ENCODE measurements at regions not wholly inside any gene's neighbourhood (a gene's known extent, or its start where the extent isn't known, plus 50 kb on each side); places are given as distances from the start of the nearest gene placed in this dataset.

- no peaks in the 10 kb centered on the region for H3K36me3 Mint-ChIP-seq (ENCODE audit: low read depth)
- H3K4me1 Mint-ChIP-seq, result no peaks in the 10 kb centered on the region
- H3K9me3 Mint-ChIP-seq, result peaks cover 29% of the 10 kb centered on the region
- H3K27me3 Mint-ChIP-seq, result no peaks in the 10 kb centered on the region
- no peak overlapping the region for H3K4me3 Mint-ChIP-seq
- H3K27ac Mint-ChIP-seq, result no peak overlapping the region
- no peak for ATAC-seq (replicated peaks)
Observed at GRCh38 chr1:106705971-106706370, 350.5 kb upstream of the PRMT6 start.

GRCh38 chr1:106717591-106717990, 338.9 kb upstream of the PRMT6 start:
- no peak for ATAC-seq (replicated peaks)
- no peaks in the 10 kb centered on the region for H3K4me1 Mint-ChIP-seq
- no peak overlapping the region for H3K4me3 Mint-ChIP-seq
- no peak overlapping the region for H3K27ac Mint-ChIP-seq
- H3K36me3 Mint-ChIP-seq (ENCODE audit: low read depth), result no peaks in the 10 kb centered on the region
- no peaks in the 10 kb centered on the region for H3K27me3 Mint-ChIP-seq
- no peaks in the 10 kb centered on the region for H3K9me3 Mint-ChIP-seq

DNA sequence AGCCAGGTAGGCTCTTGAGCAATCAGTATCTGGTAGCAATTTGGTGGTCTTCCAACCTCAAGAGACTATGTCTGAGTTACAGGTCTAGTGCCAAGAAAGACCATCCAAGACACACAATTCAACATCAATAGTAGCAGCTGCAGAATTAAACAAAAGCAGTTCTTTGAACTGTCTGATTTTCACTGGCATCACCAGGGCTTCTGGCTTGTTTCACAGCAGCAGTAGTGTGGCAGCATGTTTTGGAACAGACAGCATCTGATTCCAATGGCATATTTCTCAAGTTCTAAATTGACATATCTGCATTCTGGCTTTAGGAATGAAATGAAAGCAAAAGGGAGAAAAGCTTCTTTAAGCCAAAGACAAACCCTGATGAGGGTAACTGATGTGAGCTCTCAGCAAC, 334.7 kb upstream of the PRMT6 start:
- H3K4me1 Mint-ChIP-seq, result no peaks in the 10 kb centered on the region
- H3K9me3 Mint-ChIP-seq, result peaks cover 4% of the 10 kb centered on the region
- no peaks in the 10 kb centered on the region for H3K27me3 Mint-ChIP-seq
- no peak overlapping the region for H3K27ac Mint-ChIP-seq
- ATAC-seq (replicated peaks), result no peak
- H3K4me3 Mint-ChIP-seq, result no peak overlapping the region
- no peaks in the 10 kb centered on the region for H3K36me3 Mint-ChIP-seq (ENCODE audit: low read depth)

GRCh38 chr1:106722466-106722865, 334.0 kb upstream of the PRMT6 start:
- H3K9me3 Mint-ChIP-seq, result peaks cover 5% of the 10 kb centered on the region
- no peak overlapping the region for H3K27ac Mint-ChIP-seq
- H3K4me1 Mint-ChIP-seq, result no peaks in the 10 kb centered on the region
- H3K27me3 Mint-ChIP-seq, result no peaks in the 10 kb centered on the region
- no peak overlapping the region for H3K4me3 Mint-ChIP-seq
- H3K36me3 Mint-ChIP-seq (ENCODE audit: low read depth), result no peaks in the 10 kb centered on the region
- ATAC-seq (replicated peaks), result no peak

- Mint-ChIP-seq H3K36me3 (ENCODE audit: low read depth) (no peaks in the 10 kb centered on the region), H3K9me3 (peaks cover 21% of the 10 kb centered on the region), H3K4me1 (no peaks in the 10 kb centered on the region), H3K27me3 (no peaks in the 10 kb centered on the region), H3K4me3 (no peak overlapping the region), H3K27ac (no peak overlapping the region)
- no peak for ATAC-seq (replicated peaks)
Observed at GRCh38 chr1:106727171-106727570, 329.3 kb upstream of the PRMT6 start.

- Mint-ChIP-seq H3K36me3 (ENCODE audit: low read depth) (no peaks in the 10 kb centered on the region), H3K27ac (no peak overlapping the region), H3K4me1 (no peaks in the 10 kb centered on the region), H3K4me3 (no peak overlapping the region), H3K9me3 (peaks cover 19% of the 10 kb centered on the region), H3K27me3 (no peaks in the 10 kb centered on the region)
- no peak for ATAC-seq (replicated peaks)
Observed at GRCh38 chr1:106746448-106747085, 309.9 kb upstream of the PRMT6 start.

DNA sequence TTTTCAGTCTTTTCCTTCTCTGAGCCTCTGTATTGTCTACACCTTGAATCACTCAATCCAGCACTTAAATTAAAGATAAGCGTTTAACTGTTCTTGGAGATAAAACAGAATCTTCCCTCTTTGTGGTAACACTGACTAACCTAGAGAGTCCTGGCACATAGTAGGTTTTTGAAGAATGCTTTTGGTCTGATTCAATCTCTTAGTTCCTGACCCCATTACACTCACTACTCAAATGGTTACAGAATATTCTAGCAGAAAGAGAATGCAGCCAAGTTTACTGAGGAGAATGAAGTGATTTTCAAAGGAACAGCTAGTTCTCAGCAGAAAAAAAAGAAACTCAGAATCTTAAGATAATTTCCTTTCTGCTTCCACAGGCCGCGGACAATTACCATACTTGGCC, 309.2 kb upstream of the PRMT6 start:
- H3K27me3 Mint-ChIP-seq, result no peaks in the 10 kb centered on the region
- no peak overlapping the region for H3K4me3 Mint-ChIP-seq
- H3K27ac Mint-ChIP-seq, result no peak overlapping the region
- no peak for ATAC-seq (replicated peaks)
- no peaks in the 10 kb centered on the region for H3K36me3 Mint-ChIP-seq (ENCODE audit: low read depth)
- H3K4me1 Mint-ChIP-seq, result no peaks in the 10 kb centered on the region
- H3K9me3 Mint-ChIP-seq, result peaks cover 19% of the 10 kb centered on the region

- Mint-ChIP-seq H3K36me3 (ENCODE audit: low read depth) (no peaks in the 10 kb centered on the region), H3K9me3 (peaks cover 19% of the 10 kb centered on the region), H3K4me3 (no peak overlapping the region), H3K27ac (no peak overlapping the region), H3K27me3 (no peaks in the 10 kb centered on the region), H3K4me1 (no peaks in the 10 kb centered on the region)
- no peak for ATAC-seq (replicated peaks)
Observed at GRCh38 chr1:106747791-106748190, 308.7 kb upstream of the PRMT6 start.

- Mint-ChIP-seq H3K27ac (no peak overlapping the region), H3K36me3 (ENCODE audit: low read depth) (no peaks in the 10 kb centered on the region), H3K27me3 (no peaks in the 10 kb centered on the region), H3K4me3 (no peak overlapping the region), H3K9me3 (peaks cover 19% of the 10 kb centered on the region), H3K4me1 (no peaks in the 10 kb centered on the region)
- no peak for ATAC-seq (replicated peaks)
Observed at GRCh38 chr1:106748606-106749005, 307.9 kb upstream of the PRMT6 start.

GRCh38 chr1:106749491-106749890, 307.0 kb upstream of the PRMT6 start:
- Mint-ChIP-seq H3K27me3 (no peaks in the 10 kb centered on the region), H3K9me3 (peaks cover 17% of the 10 kb centered on the region), H3K4me3 (no peak overlapping the region), H3K4me1 (no peaks in the 10 kb centered on the region), H3K27ac (no peak overlapping the region), H3K36me3 (ENCODE audit: low read depth) (no peaks in the 10 kb centered on the region)
- ATAC-seq (replicated peaks), result no peak

GRCh38 chr1:106749906-106750305, 306.6 kb upstream of the PRMT6 start:
- no peak overlapping the region for H3K27ac Mint-ChIP-seq

GRCh38 chr1:106751002-106751401, 305.5 kb upstream of the PRMT6 start:
- H3K4me1 Mint-ChIP-seq, result no peaks in the 10 kb centered on the region
- no peaks in the 10 kb centered on the region for H3K36me3 Mint-ChIP-seq (ENCODE audit: low read depth)
- H3K27me3 Mint-ChIP-seq, result no peaks in the 10 kb centered on the region
- H3K4me3 Mint-ChIP-seq, result no peak overlapping the region
- no peak for ATAC-seq (replicated peaks)
- H3K9me3 Mint-ChIP-seq, result peaks cover 14% of the 10 kb centered on the region
- no peak overlapping the region for H3K27ac Mint-ChIP-seq

More at GRCh38 chr1:106749906-106750305, 306.6 kb upstream of the PRMT6 start:
- no peak for ATAC-seq (replicated peaks)
- H3K27me3 Mint-ChIP-seq, result no peaks in the 10 kb centered on the region
- no peaks in the 10 kb centered on the region for H3K36me3 Mint-ChIP-seq (ENCODE audit: low read depth)
- H3K4me1 Mint-ChIP-seq, result no peaks in the 10 kb centered on the region
- no peak overlapping the region for H3K4me3 Mint-ChIP-seq
- peaks cover 14% of the 10 kb centered on the region for H3K9me3 Mint-ChIP-seq

DNA sequence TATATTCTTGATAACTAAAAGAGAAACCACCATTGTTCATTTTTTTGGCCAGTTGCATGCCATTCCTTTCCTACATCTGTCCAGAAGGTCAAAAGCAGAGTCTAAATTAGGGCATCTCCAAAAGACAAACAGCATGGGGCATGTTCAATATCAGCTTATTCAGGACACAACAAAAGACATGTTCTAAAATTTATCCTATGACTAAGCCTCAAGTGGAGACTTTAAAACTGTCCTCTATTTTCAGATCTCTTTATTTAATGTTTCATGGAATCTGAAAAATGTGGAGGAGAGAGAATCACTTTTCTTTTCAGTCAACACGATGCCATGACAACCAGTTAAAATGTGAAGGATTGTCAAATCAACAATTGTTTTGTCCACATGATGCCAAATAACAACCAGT, 303.4 kb upstream of the PRMT6 start:
- Mint-ChIP-seq H3K9me3 (peaks cover 21% of the 10 kb centered on the region), H3K4me1 (no peaks in the 10 kb centered on the region), H3K4me3 (no peak overlapping the region), H3K36me3 (ENCODE audit: low read depth) (no peaks in the 10 kb centered on the region), H3K27ac (no peak overlapping the region), H3K27me3 (no peaks in the 10 kb centered on the region)
- ATAC-seq (replicated peaks), result no peak

DNA sequence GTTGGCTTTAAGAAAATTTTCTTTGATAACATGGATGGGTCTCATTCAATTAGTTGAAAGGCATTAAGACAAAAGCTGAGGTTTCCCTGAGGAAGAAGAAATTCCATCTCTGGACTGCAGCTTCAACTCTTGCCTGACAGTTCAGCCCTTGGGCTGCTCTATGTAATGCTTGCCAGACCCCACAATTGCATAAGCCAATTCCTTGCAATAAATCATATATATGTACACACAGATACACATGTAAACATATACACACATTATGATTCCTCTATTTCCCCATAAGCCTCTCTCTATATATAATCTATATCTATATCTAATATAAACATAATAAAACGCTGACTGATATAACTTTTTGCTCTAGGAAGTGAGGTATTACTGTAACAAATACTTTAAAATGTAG, 301.5 kb upstream of the PRMT6 start:
- ATAC-seq (replicated peaks), result no peak
- no peak overlapping the region for H3K4me3 Mint-ChIP-seq
- H3K27me3 Mint-ChIP-seq, result no peaks in the 10 kb centered on the region
- no peak overlapping the region for H3K27ac Mint-ChIP-seq
- peaks cover 25% of the 10 kb centered on the region for H3K9me3 Mint-ChIP-seq
- no peaks in the 10 kb centered on the region for H3K4me1 Mint-ChIP-seq
- H3K36me3 Mint-ChIP-seq (ENCODE audit: low read depth), result no peaks in the 10 kb centered on the region

- Mint-ChIP-seq H3K27ac (no peak overlapping the region), H3K4me1 (no peaks in the 10 kb centered on the region), H3K27me3 (no peaks in the 10 kb centered on the region), H3K36me3 (ENCODE audit: low read depth) (no peaks in the 10 kb centered on the region), H3K9me3 (peaks cover 16% of the 10 kb centered on the region), H3K4me3 (no peak overlapping the region)
- ATAC-seq (replicated peaks), result no peak
Observed at GRCh38 chr1:106755682-106756406, 300.6 kb upstream of the PRMT6 start.

Data from activated T-helper 17 cell treated with anti-CD3 and anti-CD28 coated beads, Interleukin-2, amount 50 U/mL, for 72 hours (primary cell).